Upper lobe of left lung (tissue), 6 donors: ENCODE measurements at regions not wholly inside any gene's neighbourhood (a gene's known extent, or its start where the extent isn't known, plus 50 kb on each side); places are given as distances from the start of the nearest gene placed in this dataset.

ENCODE experiments used
- ATAC-seq, 2 donors: fragments of 200-7000 bp; cut with Tn5 transposase; one replicate each; pipeline ENCODE4 v1.9.1; 2022; ENCODE audit warnings: mild to moderate bottlenecking in 2 of 2, moderate library complexity in 2 of 2; ENCODE audit not compliant: low FRiP score in 2 of 2
- DNase-seq, 2 donors: peaks; one replicate each; pipeline ENCODE4 v3.0.0-alpha.2; 2019 to 2020
- H3K27ac ChIP-seq, 4 donors: fragments of 200-600 bp; sonication (generic); one replicate each; pipeline ENCODE4 v1.5.1; 2016 to 2019
- H3K27me3 ChIP-seq, 4 donors: fragments of 200-600 bp; sonication (generic); one replicate each; pipeline ENCODE4 v1.5.1; 2017 to 2019
- H3K36me3 ChIP-seq, 4 donors: fragments of 200-600 bp; sonication (generic); one replicate each; pipeline ENCODE4 v1.5.1; 2016 to 2019
- H3K4me1 ChIP-seq, 4 donors: fragments of 200-600 bp; sonication (generic); one replicate each; pipeline ENCODE4 v1.5.1; 2018 to 2019
- H3K4me3 ChIP-seq, 4 donors: fragments of 200-600 bp; sonication (generic); one replicate each; pipeline ENCODE4 v1.5.1; 2017 to 2019; ENCODE audit warnings: mild to moderate bottlenecking in 2 of 4, moderate library complexity in 1 of 4
- H3K9me3 ChIP-seq, 4 donors: fragments of 200-600 bp; sonication (generic); one replicate each; pipeline ENCODE4 v1.5.1; 2018 to 2019
- CTCF ChIP-seq, 6 experiments: fragments of 450-650 bp in 4 of 6; fragments of 200-600 bp in 2 of 6; sonication (generic) in 2 of 6; IDR thresholded peaks; one replicate each; pipeline ENCODE4 v1.5.1; 2016 to 2019; ENCODE audit warnings: antibody characterized with exemption in 6 of 6
- EP300 ChIP-seq, 4 donors: sonication (generic); formaldehyde crosslinking; IDR thresholded peaks; one replicate each; pipeline ENCODE4 v1.5.1; 2017; ENCODE audit warnings: antibody characterized with exemption in 4 of 4, control low read depth in 2 of 4
- POLR2A ChIP-seq, 4 donors: fragments of 450-650 bp; IDR thresholded peaks; one replicate each; pipeline ENCODE4 v1.5.1; 2016 to 2017; ENCODE audit warnings: antibody characterized with exemption in 4 of 4, mild to moderate bottlenecking in 2 of 4
- POLR2AphosphoS5 ChIP-seq, 2 donors: sonication (generic); formaldehyde crosslinking; IDR thresholded peaks; one replicate each; pipeline ENCODE4 v1.5.1; 2017; ENCODE audit warnings: antibody characterized with exemption in 2 of 2
- WGBS, 2 donors: methylation state at CpG; one replicate each; pipeline ENCODE4 v1.1.5; 2017 to 2018; 5-methylcytosine and 5-hydroxymethylcytosine counted together
- donor health status: DM: no; HTN: no; CAD: no; lungs with moderate emphysema.
- donor health status: DM: no; HTN: yes; CAD: no; lungs with severe emphysema.

GRCh38 chr13:86135856-86136255, 336.6 kb upstream of the SLITRK6 start:
- Histone ChIP-seq H3K36me3 (no peaks in the 10 kb centered on the region), H3K27ac (no peak overlapping the region), H3K4me3 (no peak overlapping the region), H3K4me1 (no peaks in the 10 kb centered on the region), H3K9me3 (no peaks in the 10 kb centered on the region), H3K27me3 (no peaks in the 10 kb centered on the region)
- DNase-seq (no peak), ATAC-seq (no peak)
- TF ChIP-seq EP300 (IDR thresholded peaks at IDR 0.05) = no peak
- TF ChIP-seq CTCF (IDR thresholded peaks at IDR 0.05) = no peak
- no peak for TF ChIP-seq POLR2AphosphoS5 (IDR thresholded peaks at IDR 0.05)
- no peak for TF ChIP-seq POLR2A (IDR thresholded peaks at IDR 0.05)

GRCh38 chr13:86121881-86122280, 322.7 kb upstream of the SLITRK6 start:
- TF ChIP-seq CTCF (IDR thresholded peaks at IDR 0.05) = no peak
- TF ChIP-seq EP300 (IDR thresholded peaks at IDR 0.05) = no peak
- no peak for TF ChIP-seq POLR2A (IDR thresholded peaks at IDR 0.05)
- TF ChIP-seq POLR2AphosphoS5 (IDR thresholded peaks at IDR 0.05) = no peak
- Histone ChIP-seq H3K4me3 (no peak overlapping the region), H3K27ac (no peak overlapping the region), H3K36me3 (no peaks in the 10 kb centered on the region), H3K4me1 (no peaks in the 10 kb centered on the region), H3K27me3 (no peaks in the 10 kb centered on the region), H3K9me3 (no peaks in the 10 kb centered on the region)
- WGBS, 2 donors = 72 to 77% methylated on average over 3 of the region's 3 CpGs
- DNase-seq (no peak), ATAC-seq (no peak)

GRCh38 chr13:86109107-86109506, 309.9 kb upstream of the SLITRK6 start:
- WGBS, 2 donors = 79 to 81% methylated on average over 1 of the region's 1 CpG
- no peak for ATAC-seq

GRCh38 chr13:86108334-86108733, 309.1 kb upstream of the SLITRK6 start:
- Histone ChIP-seq H3K27me3 (no peaks in the 10 kb centered on the region), H3K36me3 (no peaks in the 10 kb centered on the region), H3K4me1 (no peaks in the 10 kb centered on the region), H3K9me3 (no peaks in the 10 kb centered on the region), H3K27ac (no peak overlapping the region), H3K4me3 (no peak overlapping the region)
- 68 to 72% methylated on average over 3 of the region's 3 CpGs for WGBS, 2 donors
- TF ChIP-seq POLR2AphosphoS5 (IDR thresholded peaks at IDR 0.05) (no peak), CTCF (IDR thresholded peaks at IDR 0.05) (no peak), EP300 (IDR thresholded peaks at IDR 0.05) (no peak), POLR2A (IDR thresholded peaks at IDR 0.05) (no peak)
- DNase-seq (no peak), ATAC-seq (no peak)

More at GRCh38 chr13:86109107-86109506, 309.9 kb upstream of the SLITRK6 start:
- no peaks in the 10 kb centered on the region for H3K4me1 ChIP-seq
- no peak overlapping the region for H3K4me3 ChIP-seq
- no peak for DNase-seq
- H3K36me3 ChIP-seq = no peaks in the 10 kb centered on the region
- H3K9me3 ChIP-seq = no peaks in the 10 kb centered on the region
- H3K27me3 ChIP-seq = no peaks in the 10 kb centered on the region
- H3K27ac ChIP-seq = no peak overlapping the region
- TF ChIP-seq POLR2A (IDR thresholded peaks at IDR 0.05) (no peak), EP300 (IDR thresholded peaks at IDR 0.05) (no peak), POLR2AphosphoS5 (IDR thresholded peaks at IDR 0.05) (no peak), CTCF (IDR thresholded peaks at IDR 0.05) (no peak)

- Histone ChIP-seq H3K36me3 (no peaks in the 10 kb centered on the region), H3K27ac (no peak overlapping the region), H3K4me3 (no peak overlapping the region), H3K9me3 (no peaks in the 10 kb centered on the region), H3K27me3 (no peaks in the 10 kb centered on the region), H3K4me1 (no peaks in the 10 kb centered on the region)
- TF ChIP-seq EP300 (IDR thresholded peaks at IDR 0.05) (no peak), POLR2AphosphoS5 (IDR thresholded peaks at IDR 0.05) (no peak), POLR2A (IDR thresholded peaks at IDR 0.05) (no peak), CTCF (IDR thresholded peaks at IDR 0.05) (no peak)
- ATAC-seq (no peak), DNase-seq (no peak)
These were observed 299.3 kb upstream of the SLITRK6 start for GRCh38 chr13:86098511-86098910.
